ENCODE measurements at regions not wholly inside any gene's neighbourhood (a gene's known extent, or its start where the extent isn't known, plus 50 kb on each side); places are given as distances from the start of the nearest gene placed in this dataset.

- Histone ChIP-seq H3K27ac (ENCODE audit: control insufficient read depth, insufficient read depth) (no peak overlapping the region), H3K27me3 (replicated peaks in 1 of 2; ENCODE audit: control insufficient read depth in 2 of 2, insufficient read depth in 2 of 2, low read length in 1 of 2) (peaks cover 0 to 4% of the 10 kb centered on the region in 2 experiments; a peak in 2 of 4 replicates), H3K9me3 (replicated peaks; ENCODE audit: control insufficient read depth, insufficient read depth, low read length) (no peaks in the 10 kb centered on the region), H3K79me2 (ENCODE audit: control insufficient read depth, insufficient read depth, low read length) (no peaks in the 10 kb centered on the region), H2AFZ (ENCODE audit: control insufficient read depth, low read depth, low read length) (no peak overlapping the region), H3K4me2 (ENCODE audit: control insufficient read depth, insufficient read depth) (no peak overlapping the region), H3K36me3 (ENCODE audit: control insufficient read depth in 2 of 2, insufficient read depth in 2 of 2, low read length in 1 of 2) (no peaks in the 10 kb centered on the region), H3K4me1 (ENCODE audit: control insufficient read depth, insufficient read depth, low read length) (no peaks in the 10 kb centered on the region; the same call in 1 of the 2 replicates), H3K4me3 (no peak overlapping the region), H4K20me1 (ENCODE audit: control insufficient read depth, insufficient read depth) (no peaks in the 10 kb centered on the region), H3K9ac (ENCODE audit: control insufficient read depth, insufficient read depth, low read length) (no peak overlapping the region)
- RAD21 ChIA-PET (ENCODE audit: unreplicated experiment), result interaction anchor here (1.1 to 2.8 kb wide), 2 partner anchors 235 kb away, joined by 7 to 37 read pairs; no protein-coding TSS in a partner anchor
- SMC1A ChIA-PET (ENCODE audit: uncharacterized antibody, unreplicated experiment), result interaction anchor here (0.8 to 2.6 kb wide), 5 partner anchors 13 to 235 kb away, joined by 3 to 35 read pairs (median 4); no protein-coding TSS in a partner anchor
- intact Hi-C loops (cut with micrococcal nuclease; ENCODE audit: unreplicated experiment) (no loop called here), in situ Hi-C loops (cut with MboI) (loop anchor here (5.0 kb wide), 1 partner anchor 233 kb away; no protein-coding TSS in a partner anchor)
- BruUV-seq (replicated peaks), result no TSS peak
- ATAC-seq (no peak), FAIRE-seq (no peak), DNase-seq (ENCODE audit: low read depth, low spot score) (no peak)
- no peak for TF ChIP-seq REST (IDR thresholded peaks at IDR 0.05; ENCODE audit: low read depth, low read length)
- no peak for TF ChIP-seq HDAC6 (IDR thresholded peaks at IDR 0.05; ENCODE audit: unreplicated experiment)
- TF ChIP-seq, protein P1, sequence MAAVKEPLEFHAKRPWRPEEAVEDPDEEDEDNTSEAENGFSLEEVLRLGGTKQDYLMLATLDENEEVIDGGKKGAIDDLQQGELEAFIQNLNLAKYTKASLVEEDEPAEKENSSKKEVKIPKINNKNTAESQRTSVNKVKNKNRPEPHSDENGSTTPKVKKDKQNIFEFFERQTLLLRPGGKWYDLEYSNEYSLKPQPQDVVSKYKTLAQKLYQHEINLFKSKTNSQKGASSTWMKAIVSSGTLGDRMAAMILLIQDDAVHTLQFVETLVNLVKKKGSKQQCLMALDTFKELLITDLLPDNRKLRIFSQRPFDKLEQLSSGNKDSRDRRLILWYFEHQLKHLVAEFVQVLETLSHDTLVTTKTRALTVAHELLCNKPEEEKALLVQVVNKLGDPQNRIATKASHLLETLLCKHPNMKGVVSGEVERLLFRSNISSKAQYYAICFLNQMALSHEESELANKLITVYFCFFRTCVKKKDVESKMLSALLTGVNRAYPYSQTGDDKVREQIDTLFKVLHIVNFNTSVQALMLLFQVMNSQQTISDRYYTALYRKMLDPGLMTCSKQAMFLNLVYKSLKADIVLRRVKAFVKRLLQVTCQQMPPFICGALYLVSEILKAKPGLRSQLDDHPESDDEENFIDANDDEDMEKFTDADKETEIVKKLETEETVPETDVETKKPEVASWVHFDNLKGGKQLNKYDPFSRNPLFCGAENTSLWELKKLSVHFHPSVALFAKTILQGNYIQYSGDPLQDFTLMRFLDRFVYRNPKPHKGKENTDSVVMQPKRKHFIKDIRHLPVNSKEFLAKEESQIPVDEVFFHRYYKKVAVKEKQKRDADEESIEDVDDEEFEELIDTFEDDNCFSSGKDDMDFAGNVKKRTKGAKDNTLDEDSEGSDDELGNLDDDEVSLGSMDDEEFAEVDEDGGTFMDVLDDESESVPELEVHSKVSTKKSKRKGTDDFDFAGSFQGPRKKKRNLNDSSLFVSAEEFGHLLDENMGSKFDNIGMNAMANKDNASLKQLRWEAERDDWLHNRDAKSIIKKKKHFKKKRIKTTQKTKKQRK (IDR thresholded peaks at IDR 0.05; ENCODE audit: low read depth, low read length), result no peak
- TF ChIP-seq, protein P2, sequence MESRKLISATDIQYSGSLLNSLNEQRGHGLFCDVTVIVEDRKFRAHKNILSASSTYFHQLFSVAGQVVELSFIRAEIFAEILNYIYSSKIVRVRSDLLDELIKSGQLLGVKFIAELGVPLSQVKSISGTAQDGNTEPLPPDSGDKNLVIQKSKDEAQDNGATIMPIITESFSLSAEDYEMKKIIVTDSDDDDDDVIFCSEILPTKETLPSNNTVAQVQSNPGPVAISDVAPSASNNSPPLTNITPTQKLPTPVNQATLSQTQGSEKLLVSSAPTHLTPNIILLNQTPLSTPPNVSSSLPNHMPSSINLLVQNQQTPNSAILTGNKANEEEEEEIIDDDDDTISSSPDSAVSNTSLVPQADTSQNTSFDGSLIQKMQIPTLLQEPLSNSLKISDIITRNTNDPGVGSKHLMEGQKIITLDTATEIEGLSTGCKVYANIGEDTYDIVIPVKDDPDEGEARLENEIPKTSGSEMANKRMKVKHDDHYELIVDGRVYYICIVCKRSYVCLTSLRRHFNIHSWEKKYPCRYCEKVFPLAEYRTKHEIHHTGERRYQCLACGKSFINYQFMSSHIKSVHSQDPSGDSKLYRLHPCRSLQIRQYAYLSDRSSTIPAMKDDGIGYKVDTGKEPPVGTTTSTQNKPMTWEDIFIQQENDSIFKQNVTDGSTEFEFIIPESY (IDR thresholded peaks at IDR 0.05), result no peak
- no peak for TF ChIP-seq YY1 (IDR thresholded peaks at IDR 0.05; ENCODE audit: low read depth, low read length)
- TF ChIP-seq, protein P3, sequence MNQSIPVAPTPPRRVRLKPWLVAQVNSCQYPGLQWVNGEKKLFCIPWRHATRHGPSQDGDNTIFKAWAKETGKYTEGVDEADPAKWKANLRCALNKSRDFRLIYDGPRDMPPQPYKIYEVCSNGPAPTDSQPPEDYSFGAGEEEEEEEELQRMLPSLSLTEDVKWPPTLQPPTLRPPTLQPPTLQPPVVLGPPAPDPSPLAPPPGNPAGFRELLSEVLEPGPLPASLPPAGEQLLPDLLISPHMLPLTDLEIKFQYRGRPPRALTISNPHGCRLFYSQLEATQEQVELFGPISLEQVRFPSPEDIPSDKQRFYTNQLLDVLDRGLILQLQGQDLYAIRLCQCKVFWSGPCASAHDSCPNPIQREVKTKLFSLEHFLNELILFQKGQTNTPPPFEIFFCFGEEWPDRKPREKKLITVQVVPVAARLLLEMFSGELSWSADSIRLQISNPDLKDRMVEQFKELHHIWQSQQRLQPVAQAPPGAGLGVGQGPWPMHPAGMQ (IDR thresholded peaks at IDR 0.05; ENCODE audit: borderline replicate concordance), result no peak
- no peak for TF ChIP-seq CBX5 (IDR thresholded peaks at IDR 0.05; ENCODE audit: low read depth)
- TF ChIP-seq, protein P4, sequence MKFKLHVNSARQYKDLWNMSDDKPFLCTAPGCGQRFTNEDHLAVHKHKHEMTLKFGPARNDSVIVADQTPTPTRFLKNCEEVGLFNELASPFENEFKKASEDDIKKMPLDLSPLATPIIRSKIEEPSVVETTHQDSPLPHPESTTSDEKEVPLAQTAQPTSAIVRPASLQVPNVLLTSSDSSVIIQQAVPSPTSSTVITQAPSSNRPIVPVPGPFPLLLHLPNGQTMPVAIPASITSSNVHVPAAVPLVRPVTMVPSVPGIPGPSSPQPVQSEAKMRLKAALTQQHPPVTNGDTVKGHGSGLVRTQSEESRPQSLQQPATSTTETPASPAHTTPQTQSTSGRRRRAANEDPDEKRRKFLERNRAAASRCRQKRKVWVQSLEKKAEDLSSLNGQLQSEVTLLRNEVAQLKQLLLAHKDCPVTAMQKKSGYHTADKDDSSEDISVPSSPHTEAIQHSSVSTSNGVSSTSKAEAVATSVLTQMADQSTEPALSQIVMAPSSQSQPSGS (IDR thresholded peaks at IDR 0.05; ENCODE audit: low read length), result no peak
- TF ChIP-seq GATAD2B (conservative IDR thresholded peaks at IDR 0.05; ENCODE audit: low read depth), result no peak
- no peak for TF ChIP-seq MYB (IDR thresholded peaks at IDR 0.05; ENCODE audit: borderline replicate concordance, low read depth, low read length)
- TF ChIP-seq RCOR1 (conservative IDR thresholded peaks at IDR 0.05; ENCODE audit: low read depth, low read length), result no peak
- TF ChIP-seq SMC3 (IDR thresholded peaks at IDR 0.05; ENCODE audit: borderline replicate concordance, low read length), result no peak
- POLR2A ChIA-PET, result no interaction called here
- WGBS (ENCODE audit: insufficient coverage, insufficient replicate concordance, low lambda C conversion rate, missing lambda C conversion rate), result 41% methylated on average over 10 of the region's 10 CpGs
- CTCF ChIA-PET, result interaction anchor here (0.7 to 4.5 kb wide), 6 partner anchors 14 to 235 kb away, joined by 3 to 73 read pairs (median 4); no protein-coding TSS in a partner anchor
These were observed 50.9 kb upstream of the ATP11A start for GRCh38 chr13:112638919-112639318.

Measured in GM12878 (cell line).